GM18498 (cell line): ENCODE measurements at regions not wholly inside any gene's neighbourhood (a gene's known extent, or its start where the extent isn't known, plus 50 kb on each side); places are given as distances from the start of the nearest gene placed in this dataset.

Source experiments
- ATAC-seq: cut with Tn5 transposase; IDR thresholded peaks from one replicate; pipeline ENCODE4 v1.9.1; 2021; ENCODE audit warnings: mild to moderate bottlenecking, moderate library complexity; ENCODE audit not compliant: unreplicated experiment

GRCh38 chr10:105697290-105697780, 1056.2 kb downstream of the SORCS3 start:
- no peak for ATAC-seq

- no peak for ATAC-seq
These were observed 1050.7 kb downstream of the SORCS3 start for GRCh38 chr10:105691811-105692210.

GRCh38 chr10:105682911-105683310, 1041.8 kb downstream of the SORCS3 start:
- ATAC-seq = no peak

- no peak for ATAC-seq
These were observed 1040.0 kb downstream of the SORCS3 start for GRCh38 chr10:105681051-105681450.

GRCh38 chr10:105679781-105680180, 1038.7 kb downstream of the SORCS3 start:
- no peak for ATAC-seq

- no peak for ATAC-seq
These were observed 1034.2 kb downstream of the SORCS3 start for GRCh38 chr10:105675333-105675732.

GRCh38 chr10:105674448-105674847, 1033.4 kb downstream of the SORCS3 start:
- no peak for ATAC-seq

GRCh38 chr10:105658696-105659095, 1017.6 kb downstream of the SORCS3 start:
- ATAC-seq = no peak

GRCh38 chr10:105656856-105657255, 1015.8 kb downstream of the SORCS3 start:
- ATAC-seq = no peak

- no peak for ATAC-seq
These were observed 1009.2 kb downstream of the SORCS3 start for GRCh38 chr10:105650306-105650705.

GRCh38 chr10:105647354-105647753, 1006.3 kb downstream of the SORCS3 start:
- no peak for ATAC-seq

GRCh38 chr10:105644978-105645377, 1003.9 kb downstream of the SORCS3 start:
- no peak for ATAC-seq

- ATAC-seq = no peak
These were observed 1003.5 kb downstream of the SORCS3 start for GRCh38 chr10:105644559-105644958.

GRCh38 chr10:105644091-105644490, 1003.0 kb downstream of the SORCS3 start:
- ATAC-seq = no peak

- ATAC-seq = no peak
These were observed 1002.6 kb downstream of the SORCS3 start for GRCh38 chr10:105643660-105644059.

- ATAC-seq = no peak
These were observed 993.2 kb downstream of the SORCS3 start for GRCh38 chr10:105634281-105634680.

GRCh38 chr10:105615715-105616365, 974.8 kb downstream of the SORCS3 start:
- ATAC-seq = no peak

GRCh38 chr10:105611244-105611798, 970.2 kb downstream of the SORCS3 start:
- no peak for ATAC-seq

GRCh38 chr10:105609451-105609850, 968.4 kb downstream of the SORCS3 start:
- ATAC-seq = no peak

GRCh38 chr10:105605918-105606317, 964.8 kb downstream of the SORCS3 start:
- no peak for ATAC-seq

GRCh38 chr10:105605104-105605503, 964.0 kb downstream of the SORCS3 start:
- ATAC-seq = no peak

- no peak for ATAC-seq
These were observed 957.1 kb downstream of the SORCS3 start for GRCh38 chr10:105598207-105598606.

GRCh38 chr10:105597312-105597711, 956.2 kb downstream of the SORCS3 start:
- no peak for ATAC-seq
